RPMI8226 (cell line): ENCODE measurements at regions not wholly inside any gene's neighbourhood (a gene's known extent, or its start where the extent isn't known, plus 50 kb on each side); places are given as distances from the start of the nearest gene placed in this dataset.
A peak's percentile ranks its signal among the peaks of the same experiment; 100 is the strongest.

ENCODE experiments used
- DNase-seq: peaks from one replicate; pipeline ENCODE4 v3.0.0-alpha.2; 2015

GRCh38 chr4:121277194-121278105 lies 103.4 kb downstream of the QRFPR start:
- peak; percentile 10 for DNase-seq

GRCh38 chr4:121273191-121273590 lies 107.6 kb downstream of the QRFPR start:
- DNase-seq = peak; percentile 64

GRCh38 chr4:121272526-121272925 lies 108.3 kb downstream of the QRFPR start:
- peak; percentile 68 for DNase-seq

- peak; percentile 20 for DNase-seq
Measured at GRCh38 chr4:121270389-121270788, 106.3 kb upstream of the TNIP3 start.

- DNase-seq = no peak
Measured at GRCh38 chr4:121269001-121269400, 104.9 kb upstream of the TNIP3 start.

GRCh38 chr4:121266982-121267381 lies 102.9 kb upstream of the TNIP3 start:
- no peak for DNase-seq

GRCh38 chr4:121256887-121257466 lies 92.9 kb upstream of the TNIP3 start:
- DNase-seq = no peak

- DNase-seq = no peak
Measured at GRCh38 chr4:121255986-121256750, 92.0 kb upstream of the TNIP3 start.

GRCh38 chr4:121253961-121254360 lies 89.8 kb upstream of the TNIP3 start:
- DNase-seq = no peak

GRCh38 chr4:121252224-121252806 lies 88.2 kb upstream of the TNIP3 start:
- DNase-seq = peak; percentile 55

GRCh38 chr4:121248747-121249146 lies 84.6 kb upstream of the TNIP3 start:
- no peak for DNase-seq

- DNase-seq = no peak
Measured at GRCh38 chr4:121246698-121247097, 82.6 kb upstream of the TNIP3 start.

GRCh38 chr4:121243485-121243884 lies 79.4 kb upstream of the TNIP3 start:
- DNase-seq = no peak

- DNase-seq = no peak
Measured at GRCh38 chr4:121242188-121242750, 78.1 kb upstream of the TNIP3 start.

- no peak for DNase-seq
Measured at GRCh38 chr4:121239951-121240350, 75.8 kb upstream of the TNIP3 start.

- no peak for DNase-seq
Measured at GRCh38 chr4:121238461-121238860, 74.3 kb upstream of the TNIP3 start.

GRCh38 chr4:121237069-121237399 lies 72.9 kb upstream of the TNIP3 start:
- no peak for DNase-seq

GRCh38 chr4:121236353-121237068 lies 72.4 kb upstream of the TNIP3 start:
- no peak for DNase-seq

- DNase-seq = no peak
Measured at GRCh38 chr4:121233982-121234381, 69.9 kb upstream of the TNIP3 start.

- DNase-seq = no peak
Measured at GRCh38 chr4:121229993-121230392, 65.9 kb upstream of the TNIP3 start.

GRCh38 chr4:121228848-121229247 lies 64.7 kb upstream of the TNIP3 start:
- no peak for DNase-seq

GRCh38 chr4:121227341-121227792 lies 63.2 kb upstream of the TNIP3 start:
- DNase-seq = no peak
